HG03378 (cell line): ENCODE measurements at regions not wholly inside any gene's neighbourhood (a gene's known extent, or its start where the extent isn't known, plus 50 kb on each side); places are given as distances from the start of the nearest gene placed in this dataset.

Experiments used
- ATAC-seq: cut with Tn5 transposase; IDR thresholded peaks from one replicate; pipeline ENCODE4 v1.9.1; 2021; ENCODE audit warnings: mild to moderate bottlenecking, moderate library complexity; ENCODE audit not compliant: unreplicated experiment

DNA sequence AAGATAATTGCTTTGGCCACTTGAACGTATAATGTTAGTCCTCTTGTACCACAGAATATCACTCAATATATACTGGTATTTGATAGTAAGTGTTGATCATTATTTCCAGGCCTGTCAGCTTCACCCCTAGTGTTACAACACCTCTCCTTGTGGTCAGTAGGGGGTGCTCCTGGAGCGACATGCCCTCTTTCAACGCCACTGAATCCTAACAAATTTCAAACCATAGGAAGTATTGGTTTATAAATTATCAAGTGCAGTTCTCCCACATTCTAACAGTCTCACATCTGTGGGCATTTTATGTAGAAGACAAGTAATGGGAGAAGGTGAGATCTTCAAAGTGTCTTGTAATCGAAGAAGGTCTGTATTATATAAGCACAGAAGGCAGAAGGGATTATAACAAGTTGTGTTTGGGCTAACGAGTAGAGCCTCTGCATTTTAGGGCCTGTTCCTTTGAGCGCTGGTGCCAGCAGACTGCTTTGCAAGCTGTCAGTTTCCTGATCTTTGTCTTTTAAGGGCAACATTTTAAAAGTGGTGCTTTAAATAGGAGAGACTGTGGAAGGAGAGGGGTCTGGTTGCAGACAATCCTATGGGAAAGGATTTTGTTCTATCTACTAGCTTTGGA, 57.1 kb upstream of the CEP162 start:
- ATAC-seq, result no peak

DNA sequence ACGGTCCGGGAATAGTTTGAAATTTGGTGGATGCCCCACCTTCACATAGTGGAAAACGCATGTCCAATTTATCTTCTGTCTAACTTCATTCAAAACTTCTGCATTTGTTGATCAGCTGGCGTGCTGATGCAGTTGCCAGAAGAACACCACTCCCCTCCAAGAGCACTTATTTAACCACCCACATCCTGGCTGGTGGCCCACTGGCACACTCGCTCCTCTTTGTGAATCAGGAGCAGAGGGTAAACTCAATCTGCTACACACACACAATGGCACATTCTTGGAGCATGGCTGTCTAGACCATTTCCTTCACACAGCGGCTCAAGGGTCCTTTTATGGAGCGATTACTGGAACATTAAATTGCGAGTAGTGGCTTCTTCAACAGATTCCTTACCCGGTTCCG, 55.1 kb upstream of the CEP162 start:
- no peak for ATAC-seq

DNA sequence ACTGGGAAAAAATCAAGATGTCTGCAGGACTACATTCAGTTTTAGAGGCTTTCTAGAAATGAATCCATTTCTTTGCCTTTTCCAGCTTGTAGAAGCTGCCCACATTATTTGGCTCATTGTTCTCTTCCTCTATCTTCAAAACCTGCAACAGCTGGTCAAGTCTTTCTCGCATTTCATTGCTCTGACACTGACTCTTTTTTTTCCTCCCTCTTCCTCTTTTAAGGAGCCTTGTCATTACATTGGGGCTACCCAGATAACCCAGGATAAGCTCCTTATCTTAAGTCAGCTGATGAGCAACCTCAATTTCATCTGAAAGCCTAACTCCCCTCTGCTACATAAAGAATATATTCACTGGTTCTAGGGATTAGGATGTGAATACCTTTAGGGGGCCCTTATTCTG, 53.2 kb upstream of the CEP162 start:
- ATAC-seq, result no peak

DNA sequence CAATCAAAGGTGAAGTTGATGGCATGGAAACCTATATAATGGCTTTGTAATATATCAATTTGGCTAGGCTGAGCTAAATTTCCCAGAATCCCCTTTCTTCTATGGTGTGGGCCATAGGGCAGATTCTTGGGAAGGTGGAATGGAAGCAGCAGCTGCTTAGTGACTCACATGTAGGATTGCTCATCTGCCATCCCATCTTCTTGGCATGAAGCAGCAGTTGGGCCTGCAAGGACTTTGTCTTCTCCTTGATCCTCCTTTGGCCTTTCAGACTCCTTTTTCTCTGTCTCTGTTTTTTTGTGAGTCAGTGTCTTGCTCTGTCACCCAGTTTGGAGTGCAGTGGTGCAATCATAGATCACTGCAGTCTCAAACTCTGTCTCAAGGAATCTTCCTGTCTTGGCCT, 52.6 kb upstream of the CEP162 start:
- ATAC-seq, result no peak

DNA sequence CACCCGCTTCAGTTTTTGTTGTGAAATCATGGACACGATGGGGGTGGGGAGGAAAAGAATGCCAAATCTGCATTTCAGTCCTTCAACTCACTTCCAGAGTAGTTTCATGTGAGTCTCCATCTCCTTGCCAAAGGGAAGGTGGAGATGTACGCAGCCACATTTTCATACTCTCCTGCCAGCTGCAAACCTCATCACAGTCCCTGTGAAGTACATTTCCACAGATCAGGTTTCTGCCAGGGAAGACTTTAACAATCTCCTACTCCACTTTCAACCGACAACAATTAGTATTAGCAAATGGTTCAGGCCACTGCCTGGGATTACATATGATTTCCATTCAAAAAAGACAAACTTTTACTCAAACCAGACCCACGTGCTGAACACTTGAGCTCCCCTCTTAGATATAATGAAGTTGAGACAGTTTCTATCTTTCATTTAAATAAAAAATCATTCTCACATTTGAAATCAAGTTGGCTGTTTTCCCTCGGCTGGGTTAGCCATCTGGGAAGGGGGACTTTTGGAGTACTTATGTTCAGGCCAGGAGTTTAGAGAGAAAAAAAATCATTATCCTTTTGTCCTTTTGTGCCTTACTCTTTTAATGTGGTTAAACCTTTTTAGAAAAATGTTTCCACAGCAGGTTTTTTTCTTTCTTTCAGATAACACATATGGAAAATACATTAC, 51.0 kb upstream of the CEP162 start:
- no peak for ATAC-seq
